HG02763 (cell line): ENCODE measurements at regions not wholly inside any gene's neighbourhood (a gene's known extent, or its start where the extent isn't known, plus 50 kb on each side); places are given as distances from the start of the nearest gene placed in this dataset.

Experiments used
- ATAC-seq: cut with Tn5 transposase; IDR thresholded peaks from one replicate; pipeline ENCODE4 v1.9.1; 2021; ENCODE audit warnings: mild to moderate bottlenecking, moderate library complexity; ENCODE audit not compliant: unreplicated experiment

- no peak for ATAC-seq
These were observed 1742.8 kb downstream of the PCDH7 start for GRCh38 chr4:32462944-32463343.

DNA sequence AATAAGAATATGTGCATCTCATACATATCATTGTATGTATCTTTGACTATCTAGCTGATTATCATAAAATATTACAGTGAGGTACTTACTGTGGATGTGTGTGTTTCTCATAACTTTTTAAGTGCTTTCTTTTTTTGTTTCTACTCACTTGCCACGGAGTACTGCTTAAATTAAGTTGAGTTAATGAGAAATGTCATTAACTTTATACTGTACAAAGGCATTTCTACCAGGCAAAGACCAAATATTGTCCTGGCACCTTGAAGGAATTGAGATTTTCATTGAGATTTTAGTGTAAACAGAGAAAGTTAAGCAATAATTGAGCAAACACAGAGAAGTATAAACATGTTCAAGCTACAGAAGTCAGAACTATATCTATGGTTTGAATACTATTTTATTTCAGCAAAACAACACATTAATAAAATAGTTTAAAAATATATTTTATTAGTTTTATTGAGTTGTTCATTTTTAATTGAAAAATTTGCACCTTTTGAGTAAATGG is 1750.0 kb downstream of the PCDH7 start:
- ATAC-seq: no peak

- no peak for ATAC-seq
These were observed 1752.7 kb downstream of the PCDH7 start for GRCh38 chr4:32472918-32473317.

GRCh38 chr4:32475710-32476109 is 1755.5 kb downstream of the PCDH7 start:
- ATAC-seq: no peak

- no peak for ATAC-seq
These were observed 1757.3 kb downstream of the PCDH7 start for GRCh38 chr4:32477518-32477917.

DNA sequence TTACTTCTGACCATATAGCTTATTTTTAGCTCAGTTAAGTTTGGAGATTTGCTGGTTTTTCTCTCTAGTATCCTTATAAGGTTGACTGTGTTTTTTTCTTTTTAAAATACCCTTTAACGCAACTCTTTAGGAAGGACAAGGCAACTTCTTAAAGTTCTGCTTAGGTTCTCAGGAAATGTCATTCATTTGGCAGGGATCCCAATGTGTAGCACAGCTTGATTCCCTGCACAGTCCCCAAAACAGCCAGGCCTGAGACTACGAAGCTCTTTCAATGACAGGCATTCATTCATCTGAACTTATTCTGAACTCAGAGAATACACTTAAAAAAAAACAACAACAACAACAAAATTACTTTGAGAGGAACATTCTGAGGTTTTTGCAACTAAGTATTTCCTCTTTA is 1765.8 kb downstream of the PCDH7 start:
- ATAC-seq: no peak

DNA sequence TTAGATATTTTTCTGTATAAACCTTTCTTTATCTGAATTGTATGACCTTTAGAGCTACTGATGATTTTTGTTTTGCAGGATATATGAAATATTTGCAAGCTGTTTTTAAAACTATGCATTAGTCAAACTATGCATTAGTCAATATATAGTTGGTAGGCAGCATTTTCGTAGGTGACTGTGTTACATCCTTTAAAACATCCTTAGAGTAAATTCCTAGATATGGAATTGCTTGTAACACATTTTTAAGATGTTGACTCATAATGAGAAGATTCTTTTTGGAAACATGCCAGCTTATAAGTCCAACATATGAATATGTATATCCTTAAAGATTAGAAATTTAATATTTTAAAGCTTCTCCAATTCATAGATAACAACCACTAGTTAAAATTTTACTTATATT is 1768.5 kb downstream of the PCDH7 start:
- no peak for ATAC-seq

- no peak for ATAC-seq
These were observed 1779.0 kb downstream of the PCDH7 start for GRCh38 chr4:32499171-32499570.

- no peak for ATAC-seq
These were observed 1783.1 kb downstream of the PCDH7 start for GRCh38 chr4:32503241-32503640.

DNA sequence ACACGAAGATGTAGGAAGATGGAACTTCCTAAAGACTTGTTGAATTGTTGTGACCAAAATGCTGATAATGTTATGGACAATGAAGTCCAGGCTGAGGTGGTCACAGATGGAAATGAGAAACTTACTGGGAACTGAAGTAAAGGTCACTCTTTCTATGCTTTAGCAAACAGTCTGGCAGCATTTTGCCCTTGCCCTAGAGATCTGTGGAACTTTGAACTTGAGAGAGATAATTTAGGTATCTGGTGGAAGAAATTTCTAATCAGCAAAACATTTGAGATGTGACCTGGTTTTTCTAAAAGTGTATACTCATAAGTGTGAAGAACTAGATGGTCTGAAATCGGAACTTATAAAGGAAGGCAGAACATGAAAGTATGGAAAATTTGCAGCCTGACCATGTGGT is 1785.9 kb downstream of the PCDH7 start:
- no peak for ATAC-seq

DNA sequence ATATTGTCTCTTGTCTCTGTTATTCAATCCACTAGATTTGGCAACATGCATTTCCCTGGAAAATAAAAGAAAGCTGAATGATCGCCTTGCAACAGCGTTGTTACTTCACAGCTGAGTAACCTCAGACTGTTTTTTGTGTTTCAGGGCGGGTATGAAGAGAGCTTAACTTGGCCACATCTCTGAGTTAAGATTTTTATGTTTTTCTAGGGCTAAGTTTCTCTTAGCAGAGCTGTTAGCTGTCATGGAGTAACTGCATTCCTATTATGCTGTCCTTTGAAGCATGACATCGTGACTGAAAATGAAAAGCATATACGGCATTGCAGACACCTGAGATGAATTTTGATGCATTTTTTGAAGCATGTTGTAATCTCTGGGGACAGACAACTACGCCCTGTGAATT is 1798.9 kb downstream of the PCDH7 start:
- no peak for ATAC-seq

GRCh38 chr4:32525420-32525819 is 1805.3 kb downstream of the PCDH7 start:
- no peak for ATAC-seq

DNA sequence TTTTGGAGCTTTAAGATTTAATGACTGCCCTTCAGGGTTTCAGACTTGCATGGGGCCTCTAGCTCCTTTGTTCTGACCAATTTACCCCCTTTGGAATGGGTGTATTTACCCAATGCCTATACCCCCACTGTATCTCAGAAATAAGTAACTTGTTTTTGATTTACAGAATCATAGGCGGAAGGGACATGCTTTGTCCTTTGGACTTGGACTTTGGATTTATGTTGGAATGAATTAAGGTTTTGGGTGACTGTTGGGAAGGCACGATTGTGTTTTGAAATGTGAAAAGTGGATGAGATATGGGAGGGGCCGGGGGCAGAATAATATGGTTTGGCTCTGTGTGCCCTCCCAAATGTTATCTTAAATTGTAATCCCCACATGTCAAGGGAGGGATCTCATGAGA is 1824.7 kb downstream of the PCDH7 start:
- ATAC-seq: no peak

- no peak for ATAC-seq
These were observed 1831.8 kb downstream of the PCDH7 start for GRCh38 chr4:32551943-32552342.

DNA sequence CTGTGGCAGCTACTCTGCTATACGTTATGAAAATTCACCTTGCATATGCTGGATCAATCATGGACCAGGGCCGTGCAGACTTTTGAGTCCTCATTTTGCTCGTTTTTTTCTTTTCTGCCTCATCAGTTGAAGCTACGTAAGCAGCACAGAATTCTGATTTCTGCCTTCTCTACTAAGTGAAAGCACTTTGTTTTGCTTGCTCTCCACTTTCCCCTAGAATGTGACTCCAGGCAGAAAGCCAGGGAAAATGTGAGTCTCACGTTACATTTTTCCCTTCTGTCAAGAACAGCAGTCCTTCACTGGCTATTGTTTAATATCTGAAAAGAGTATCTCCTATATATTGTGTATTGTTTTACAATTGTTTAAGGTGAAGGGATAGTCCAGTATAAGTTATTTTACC is 1840.1 kb downstream of the PCDH7 start:
- ATAC-seq: no peak

DNA sequence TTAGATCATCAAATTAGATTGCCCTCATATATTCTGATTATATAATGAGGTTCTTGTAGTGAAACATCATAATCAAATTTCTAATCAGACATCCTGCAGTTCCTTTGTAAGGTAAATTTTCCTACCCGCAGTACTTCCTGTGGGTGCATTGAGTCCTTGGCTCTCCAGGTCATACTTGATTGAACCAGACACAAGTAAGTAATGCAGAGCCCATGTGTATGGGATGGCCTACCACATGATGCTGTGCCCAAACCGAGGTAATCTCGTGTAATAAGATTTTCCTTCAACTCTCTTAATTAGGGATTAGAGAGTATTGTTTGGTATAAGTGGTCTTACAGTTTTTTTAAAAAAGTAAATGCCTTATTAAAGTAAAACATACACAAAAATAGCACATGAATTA is 1841.8 kb downstream of the PCDH7 start:
- no peak for ATAC-seq

DNA sequence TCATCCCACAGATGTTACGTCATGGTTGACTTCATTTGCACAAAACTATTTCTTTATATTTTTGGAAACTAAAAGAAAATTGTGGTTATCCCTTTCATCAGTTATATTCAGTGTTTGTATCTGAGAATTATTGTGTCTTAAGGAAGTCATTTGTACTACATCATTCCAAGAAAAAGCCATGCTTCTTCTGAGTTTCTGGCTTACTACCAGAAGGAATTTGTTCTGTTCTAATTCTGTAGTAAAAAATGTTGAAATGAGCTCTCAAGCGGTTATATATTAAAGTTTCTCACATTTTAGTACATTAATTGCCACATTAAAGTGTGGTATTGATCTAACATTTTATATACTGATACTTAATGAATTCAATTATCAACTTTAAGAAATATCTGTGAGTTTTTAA is 1844.5 kb downstream of the PCDH7 start:
- ATAC-seq: no peak

DNA sequence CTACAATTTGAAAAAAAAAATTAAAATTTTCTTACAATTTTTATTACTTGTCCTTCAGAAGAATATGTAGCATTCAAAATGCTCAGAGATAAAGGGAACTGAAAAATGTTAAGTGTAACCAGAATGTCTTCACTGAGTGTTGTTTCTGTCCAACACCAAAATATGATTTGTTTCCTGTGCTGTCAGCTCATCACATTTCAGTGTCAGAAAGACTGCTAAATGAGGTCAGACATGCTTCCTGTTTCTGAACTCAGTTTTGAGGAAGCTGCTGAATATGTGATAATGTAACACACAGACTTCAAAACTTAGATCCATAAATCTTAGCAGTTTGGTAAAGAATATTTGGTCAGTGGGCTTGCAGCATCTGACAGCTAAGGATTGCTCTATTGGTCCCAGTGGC is 1849.7 kb downstream of the PCDH7 start:
- ATAC-seq: no peak

- no peak for ATAC-seq
These were observed 1852.2 kb downstream of the PCDH7 start for GRCh38 chr4:32572366-32572765.

DNA sequence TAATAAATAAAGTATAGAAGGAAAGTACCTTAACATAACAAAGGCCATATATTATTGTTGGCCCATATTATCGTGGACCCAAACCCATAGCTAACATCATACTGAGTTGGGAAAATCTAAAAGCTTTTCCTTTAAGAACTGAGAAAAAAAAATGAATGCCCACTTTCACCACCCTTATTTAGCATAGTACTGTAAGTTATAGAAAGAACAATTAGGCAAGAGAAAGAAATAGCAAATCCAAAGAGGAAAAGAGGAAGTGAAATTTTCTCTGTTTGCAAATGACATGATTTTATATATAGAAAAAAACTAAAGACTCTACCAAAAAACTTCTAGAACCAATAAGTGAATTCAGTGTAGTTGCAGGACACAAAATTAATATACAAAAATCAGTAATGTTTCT is 1854.6 kb downstream of the PCDH7 start:
- ATAC-seq: no peak

GRCh38 chr4:32589097-32589496 is 1868.9 kb downstream of the PCDH7 start:
- no peak for ATAC-seq

DNA sequence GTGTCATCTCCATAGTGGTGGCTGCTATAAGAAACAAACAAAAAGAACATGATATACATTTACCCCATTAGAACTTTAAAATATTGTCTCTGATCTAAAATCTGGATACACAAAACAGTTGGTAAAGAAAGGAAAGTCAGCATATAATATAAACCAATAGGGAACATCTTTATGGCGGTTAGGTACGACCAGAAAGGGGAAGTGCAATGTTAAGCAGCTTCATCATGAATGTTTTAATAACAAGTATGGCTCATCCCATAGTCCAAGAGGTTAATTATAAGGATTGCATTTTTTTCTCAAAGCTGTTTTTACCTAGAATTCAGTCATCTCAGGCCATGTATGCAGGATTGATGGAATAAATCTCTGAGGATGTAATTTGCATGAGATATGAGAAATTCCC is 1869.7 kb downstream of the PCDH7 start:
- no peak for ATAC-seq

- ATAC-seq: no peak
These were observed 1877.2 kb downstream of the PCDH7 start for GRCh38 chr4:32597354-32597753.

DNA sequence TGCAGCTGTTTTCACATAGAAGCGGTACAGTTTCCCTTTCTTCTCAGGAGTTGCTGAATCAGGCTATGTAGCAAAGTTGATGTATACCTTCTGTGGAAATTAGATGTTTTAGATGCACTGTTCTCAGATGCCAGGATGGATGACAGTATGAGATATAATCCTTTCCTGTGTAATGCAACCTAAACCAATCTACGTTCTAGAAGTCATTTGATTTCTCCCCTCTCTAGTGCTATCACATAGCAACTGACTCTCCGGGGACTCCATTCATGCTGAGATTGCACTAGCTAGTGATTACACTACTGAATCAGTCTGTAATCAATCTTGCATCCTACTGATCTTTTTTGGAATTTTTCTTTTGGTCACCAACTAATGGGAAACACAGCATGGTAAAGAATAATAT is 1881.7 kb downstream of the PCDH7 start:
- no peak for ATAC-seq
